CD14-positive monocyte (primary cell): ENCODE measurements at regions not wholly inside any gene's neighbourhood (a gene's known extent, or its start where the extent isn't known, plus 50 kb on each side); places are given as distances from the start of the nearest gene placed in this dataset.

Experiments
- DNase-seq, 3 donors: peaks; one replicate each; pipeline ENCODE4 v3.0.0-alpha.2; 2011 to 2022
- H2AFZ ChIP-seq: 2 replicates; pipeline ENCODE4 v1.6.0; 2012; ENCODE audit warnings: mild to moderate bottlenecking, low read depth, low read length, inconsistent platforms; ENCODE audit not compliant: insufficient read depth, poor library complexity, severe bottlenecking
- H3K27ac ChIP-seq, 2 donors: 1 replicate in 1 of 2; 2 replicates in 1 of 2; pipeline ENCODE4 v1.5.1; 2012 to 2013; ENCODE audit warnings: low read length in 2 of 2, control low read depth in 1 of 2, inconsistent platforms in 1 of 2, low read depth in 1 of 2, mild to moderate bottlenecking in 1 of 2
- H3K27me3 ChIP-seq, 2 donors: one replicate each; pipeline versions ENCODE4 v1.6.0 to v1.6.1; 2011 to 2013; ENCODE audit warnings: low read length in 2 of 2; ENCODE audit not compliant: control insufficient read depth in 2 of 2, insufficient read depth in 2 of 2
- H3K36me3 ChIP-seq, 2 donors: replicated peaks in 1 of 2; 1 replicate in 1 of 2; 2 replicates in 1 of 2; pipeline versions ENCODE4 v1.5.1 to v1.6.1; 2012 to 2013; ENCODE audit warnings: low read length in 2 of 2, control low read depth in 1 of 2, inconsistent platforms in 1 of 2, mild to moderate bottlenecking in 1 of 2; ENCODE audit not compliant: insufficient read depth in 2 of 2, control insufficient read depth in 1 of 2
- H3K4me1 ChIP-seq, 2 donors: 1 replicate in 1 of 2; 2 replicates in 1 of 2; pipeline versions ENCODE4 v1.5.1 to v1.6.1; 2012 to 2013; ENCODE audit warnings: low read length in 2 of 2, control low read depth in 1 of 2, inconsistent platforms in 1 of 2, mild to moderate bottlenecking in 1 of 2, moderate library complexity in 1 of 2; ENCODE audit not compliant: insufficient read depth in 2 of 2, control insufficient read depth in 1 of 2
- H3K4me2 ChIP-seq: replicated peaks from 2 replicates; pipeline ENCODE3; 2012; ENCODE audit warnings: low read length, moderate library complexity, mild to moderate bottlenecking; ENCODE audit not compliant: poor library complexity, severe bottlenecking; ENCODE audit errors: extremely low read depth
- H3K4me3 ChIP-seq, 3 experiments: fragments of 200-600 bp in 1 of 3; sonication (generic) in 1 of 3; replicated peaks in 1 of 3; 1 replicate in 2 of 3; 2 replicates in 1 of 3; pipeline ENCODE4 v1.5.1; 2011 to 2013; ENCODE audit warnings: low read length in 3 of 3, mild to moderate bottlenecking in 3 of 3, control low read depth in 2 of 3, low read depth in 2 of 3, inconsistent platforms in 1 of 3, moderate library complexity in 1 of 3
- H3K79me2 ChIP-seq: 2 replicates; pipeline ENCODE4 v1.6.0; 2012; ENCODE audit warnings: mild to moderate bottlenecking, control low read depth, inconsistent platforms, low read length, moderate library complexity; ENCODE audit not compliant: insufficient read depth
- H3K9ac ChIP-seq: 2 replicates; pipeline ENCODE4 v1.6.0; 2017; ENCODE audit warnings: low read length, mild to moderate bottlenecking; ENCODE audit not compliant: insufficient read depth, poor library complexity, severe bottlenecking
- H3K9me3 ChIP-seq, 2 donors: replicated peaks in 1 of 2; 1 replicate in 1 of 2; 2 replicates in 1 of 2; pipeline versions ENCODE4 v1.5.1 to v1.6.1; 2012 to 2013; ENCODE audit warnings: low read length in 2 of 2, control low read depth in 1 of 2; ENCODE audit not compliant: control insufficient read depth in 1 of 2, insufficient read depth in 1 of 2
- H4K20me1 ChIP-seq: 2 replicates; pipeline ENCODE4 v1.6.0; 2012; ENCODE audit warnings: mild to moderate bottlenecking, low read length, control low read depth, moderate library complexity; ENCODE audit not compliant: insufficient read depth
- H3K27ac Mint-ChIP-seq, 7 donors: one replicate each; pipeline ENCODE4 v1.8.0; 2020; ENCODE audit warnings: mild to moderate bottlenecking in 7 of 7, mixed read lengths in 7 of 7, moderate library complexity in 6 of 7, inconsistent platforms in 2 of 7
- H3K27me3 Mint-ChIP-seq, 3 donors: one replicate each; pipeline ENCODE4 v1.8.0; 2021 to 2022; ENCODE audit warnings: low read depth in 3 of 3, mild to moderate bottlenecking in 3 of 3, mixed read lengths in 3 of 3, moderate library complexity in 3 of 3, inconsistent platforms in 1 of 3
- H3K36me3 Mint-ChIP-seq, 2 donors: one replicate each; pipeline ENCODE4 v1.8.0; 2020; ENCODE audit warnings: mixed read lengths in 2 of 2, inconsistent platforms in 1 of 2, mild to moderate bottlenecking in 1 of 2
- H3K4me1 Mint-ChIP-seq: one replicate; pipeline ENCODE4 v1.8.0; 2020; ENCODE audit warnings: mild to moderate bottlenecking, mixed read lengths
- H3K4me3 Mint-ChIP-seq, 2 donors: one replicate each; pipeline ENCODE4 v1.8.0; 2020; ENCODE audit warnings: mild to moderate bottlenecking in 2 of 2, mixed read lengths in 2 of 2, moderate library complexity in 1 of 2
- H3K9me3 Mint-ChIP-seq, 7 donors: one replicate each; pipeline ENCODE4 v1.8.0; 2020 to 2022; ENCODE audit warnings: mixed read lengths in 7 of 7, mild to moderate bottlenecking in 6 of 7, moderate library complexity in 6 of 7, inconsistent platforms in 2 of 7
- WGBS: methylation state at CpG from one replicate; pipeline ENCODE4 v1.1.5; 2013; ENCODE audit warnings: missing lambda C conversion rate; ENCODE audit not compliant: insufficient coverage; 5-methylcytosine and 5-hydroxymethylcytosine counted together
- intact Hi-C, 2 donors: fragments of 100-400 bp; cut with micrococcal nuclease; formaldehyde crosslinking; loops; one replicate each; pipeline versions ENCODE4 v1.15.0 to v1.15.1; 2023
- TF ChIP-seq, protein P1 (sequence below): fragments of 200-600 bp; IDR thresholded peaks from one replicate; pipeline ENCODE4 v1.8.0; 2022; ENCODE audit warnings: antibody characterized with exemption, mild to moderate bottlenecking

DNA sequence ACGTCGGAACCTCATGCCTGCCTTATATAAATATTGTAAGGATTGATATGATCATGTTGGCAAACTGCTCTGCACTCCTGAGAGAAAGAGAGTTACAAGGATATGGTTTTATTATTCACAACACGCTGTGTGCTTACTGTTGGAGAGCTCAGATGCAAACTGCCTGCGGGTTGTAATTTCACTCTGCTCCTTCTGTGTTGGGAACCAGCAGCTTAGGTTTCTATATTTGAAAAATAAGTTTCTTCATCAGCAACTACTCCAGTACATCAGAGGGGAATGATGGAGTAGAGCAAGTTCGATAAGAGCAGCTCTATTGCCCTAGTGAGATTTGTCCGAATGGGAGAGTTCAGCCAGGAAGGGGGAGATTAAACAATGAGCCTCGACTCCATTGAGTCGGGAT, 106.9 kb upstream of the UBL3 start:
- intact Hi-C loops: no loop called here
- TF ChIP-seq, protein P1, sequence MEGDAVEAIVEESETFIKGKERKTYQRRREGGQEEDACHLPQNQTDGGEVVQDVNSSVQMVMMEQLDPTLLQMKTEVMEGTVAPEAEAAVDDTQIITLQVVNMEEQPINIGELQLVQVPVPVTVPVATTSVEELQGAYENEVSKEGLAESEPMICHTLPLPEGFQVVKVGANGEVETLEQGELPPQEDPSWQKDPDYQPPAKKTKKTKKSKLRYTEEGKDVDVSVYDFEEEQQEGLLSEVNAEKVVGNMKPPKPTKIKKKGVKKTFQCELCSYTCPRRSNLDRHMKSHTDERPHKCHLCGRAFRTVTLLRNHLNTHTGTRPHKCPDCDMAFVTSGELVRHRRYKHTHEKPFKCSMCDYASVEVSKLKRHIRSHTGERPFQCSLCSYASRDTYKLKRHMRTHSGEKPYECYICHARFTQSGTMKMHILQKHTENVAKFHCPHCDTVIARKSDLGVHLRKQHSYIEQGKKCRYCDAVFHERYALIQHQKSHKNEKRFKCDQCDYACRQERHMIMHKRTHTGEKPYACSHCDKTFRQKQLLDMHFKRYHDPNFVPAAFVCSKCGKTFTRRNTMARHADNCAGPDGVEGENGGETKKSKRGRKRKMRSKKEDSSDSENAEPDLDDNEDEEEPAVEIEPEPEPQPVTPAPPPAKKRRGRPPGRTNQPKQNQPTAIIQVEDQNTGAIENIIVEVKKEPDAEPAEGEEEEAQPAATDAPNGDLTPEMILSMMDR: no peak
- peaks cover 2 to 10% (median 3%) of the 10 kb centered on the region in 3 donors for H3K27me3 Mint-ChIP-seq
- no peaks in the 10 kb centered on the region for H3K36me3 Mint-ChIP-seq
- DNase-seq: no peak
- no peak overlapping the region for H3K4me3 ChIP-seq
- H3K79me2 ChIP-seq: no peaks in the 10 kb centered on the region
- H3K4me2 ChIP-seq: no peak overlapping the region
- no peak overlapping the region for H3K27ac Mint-ChIP-seq
- H2AFZ ChIP-seq: no peak overlapping the region
- H4K20me1 ChIP-seq: no peaks in the 10 kb centered on the region
- no peaks in the 10 kb centered on the region for H3K36me3 ChIP-seq
- no peak overlapping the region for H3K9ac ChIP-seq
- H3K27me3 ChIP-seq: peaks cover 0 to 4% of the 10 kb centered on the region in 2 donors
- H3K27ac ChIP-seq: no peak overlapping the region
- H3K4me1 Mint-ChIP-seq: peaks cover 12% of the 10 kb centered on the region
- peaks cover 0 to 2% (median 0%) of the 10 kb centered on the region in 7 donors for H3K9me3 Mint-ChIP-seq
- no peak overlapping the region for H3K4me3 Mint-ChIP-seq
- H3K9me3 ChIP-seq: no peaks in the 10 kb centered on the region
- H3K4me1 ChIP-seq: peaks cover 4 to 10% of the 10 kb centered on the region in 2 donors
- no CpG with 5 or more reads among the region's 8 CpGs for WGBS

GRCh38 chr13:29956853-29957252, 106.4 kb upstream of the UBL3 start:
- Histone ChIP-seq H3K36me3 (no peaks in the 10 kb centered on the region), H2AFZ (no peak overlapping the region), H3K9ac (no peak overlapping the region), H3K79me2 (no peaks in the 10 kb centered on the region), H3K27ac (no peak overlapping the region), H3K4me1 (peaks cover 4 to 10% of the 10 kb centered on the region in 2 donors), H3K4me2 (no peak overlapping the region), H3K4me3 (no peak overlapping the region), H3K9me3 (no peaks in the 10 kb centered on the region), H4K20me1 (no peaks in the 10 kb centered on the region), H3K27me3 (peaks cover 0 to 4% of the 10 kb centered on the region in 2 donors)
- DNase-seq: no peak
- no peak overlapping the region for H3K4me3 Mint-ChIP-seq
- peaks cover 12% of the 10 kb centered on the region for H3K4me1 Mint-ChIP-seq
- H3K36me3 Mint-ChIP-seq: no peaks in the 10 kb centered on the region
- intact Hi-C loops: no loop called here
- TF ChIP-seq, protein P1: no peak
- 0% methylated on average over 1 of the region's 4 CpGs for WGBS
- peaks cover 2 to 10% (median 3%) of the 10 kb centered on the region in 3 donors for H3K27me3 Mint-ChIP-seq
- peaks cover 0 to 2% (median 0%) of the 10 kb centered on the region in 7 donors for H3K9me3 Mint-ChIP-seq
- no peak overlapping the region for H3K27ac Mint-ChIP-seq
